WERI-Rb-1 (cell line): ENCODE measurements at regions not wholly inside any gene's neighbourhood (a gene's known extent, or its start where the extent isn't known, plus 50 kb on each side); places are given as distances from the start of the nearest gene placed in this dataset.
A peak's percentile ranks its signal among the peaks of the same experiment; 100 is the strongest.

Source experiments
- DNase-seq: peaks from one replicate; pipeline ENCODE4 v3.0.0-alpha.2; 2020
- H3K27ac ChIP-seq: fragments of 250-450 bp; sonication (Bioruptor Pico); 2 replicates; pipeline ENCODE4 v1.5.1; 2020; ENCODE audit warnings: mild to moderate bottlenecking, moderate library complexity
- H3K27me3 ChIP-seq: fragments of 250-450 bp; sonication (Bioruptor Pico); 2 replicates; pipeline ENCODE4 v1.5.1; 2021; ENCODE audit warnings: mild to moderate bottlenecking, low read depth, moderate library complexity; ENCODE audit not compliant: insufficient read depth, severe bottlenecking
- H3K36me3 ChIP-seq: fragments of 250-450 bp; sonication (Bioruptor Pico); 2 replicates; pipeline ENCODE4 v1.5.1; 2020; ENCODE audit warnings: mild to moderate bottlenecking, moderate library complexity
- H3K4me3 ChIP-seq: 2 replicates; pipeline ENCODE4 v1.5.1; 2011; ENCODE audit warnings: low read depth, mild to moderate bottlenecking, control low read depth, low read length
- H3K9me3 ChIP-seq: fragments of 250-450 bp; sonication (Bioruptor Pico); 2 replicates; pipeline ENCODE4 v1.5.1; 2021; ENCODE audit warnings: mild to moderate bottlenecking, moderate library complexity; ENCODE audit not compliant: severe bottlenecking
- CTCF ChIP-seq: IDR thresholded peaks from 2 replicates; pipeline ENCODE4 v1.5.1; 2011; ENCODE audit warnings: low read depth, mild to moderate bottlenecking, control low read depth, inconsistent platforms, low read length

DNA sequence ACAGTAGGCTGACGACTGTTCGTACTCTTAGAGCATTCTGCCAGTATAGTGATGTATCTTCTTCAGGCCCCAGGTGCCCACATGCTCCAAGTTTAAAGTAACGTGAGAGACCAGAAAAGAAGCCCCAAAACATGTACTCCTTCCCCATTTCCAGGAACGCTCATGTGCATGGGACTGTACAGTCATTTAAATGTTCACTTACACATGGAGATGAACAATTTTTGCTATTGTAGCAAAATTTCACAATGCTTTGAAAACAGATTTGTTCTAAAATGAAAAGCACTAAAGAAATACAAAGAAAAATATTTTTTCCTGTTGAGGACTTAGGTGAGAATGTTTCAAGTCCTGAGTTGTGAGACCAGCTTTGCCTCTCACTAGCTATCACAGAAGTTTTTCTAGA, 269.3 kb upstream of the PRDM1 start:
- H3K36me3 ChIP-seq: no peaks in the 10 kb centered on the region
- H3K27ac ChIP-seq: no peak overlapping the region
- no peak for TF ChIP-seq CTCF
- no peaks in the 10 kb centered on the region for H3K9me3 ChIP-seq
- no peak for DNase-seq
- no peaks in the 10 kb centered on the region for H3K27me3 ChIP-seq
- no peak overlapping the region for H3K4me3 ChIP-seq

GRCh38 chr6:105815661-105816555, 270.2 kb upstream of the PRDM1 start:
- no peak overlapping the region for H3K27ac ChIP-seq
- no peak for TF ChIP-seq CTCF
- no peak for DNase-seq
- H3K4me3 ChIP-seq: no peak overlapping the region
- no peaks in the 10 kb centered on the region for H3K36me3 ChIP-seq
- no peaks in the 10 kb centered on the region for H3K27me3 ChIP-seq
- no peaks in the 10 kb centered on the region for H3K9me3 ChIP-seq

DNA sequence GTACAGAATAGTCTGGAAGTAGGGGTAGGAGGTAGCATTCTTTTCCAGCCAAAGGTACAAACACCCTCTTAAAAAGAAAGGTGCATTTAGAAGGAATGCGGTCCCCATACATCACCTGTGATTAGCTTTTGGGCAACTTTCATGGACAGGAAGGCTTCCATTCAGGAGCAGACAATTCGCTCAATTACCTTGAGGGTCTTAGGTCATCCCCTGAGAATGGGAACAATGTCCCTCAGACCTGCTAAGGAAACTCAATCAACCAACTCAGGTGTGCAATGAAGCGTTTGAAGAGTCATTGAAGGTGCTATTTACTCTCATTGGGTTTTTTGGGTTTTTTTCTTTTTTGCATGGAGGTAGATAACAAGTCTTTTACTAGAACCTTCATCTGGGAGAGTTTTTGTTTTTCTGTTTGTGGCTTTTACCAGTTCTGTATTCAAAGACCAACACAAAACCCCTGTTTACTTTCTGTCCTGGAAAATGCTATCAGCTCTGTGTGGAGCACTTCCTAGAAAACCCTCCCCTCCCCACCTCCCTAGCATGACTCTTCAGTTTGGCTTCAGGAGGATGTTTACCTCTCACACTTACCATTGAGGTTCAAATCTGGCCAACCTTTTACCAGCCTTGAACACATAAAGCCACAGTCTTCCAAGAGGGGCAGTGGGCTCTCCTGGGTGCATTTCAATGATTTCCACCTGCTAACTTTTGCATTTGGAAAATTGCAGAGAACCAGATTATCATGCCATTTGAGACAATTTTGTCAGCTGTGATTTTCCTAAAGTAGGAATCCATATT, 271.2 kb upstream of the PRDM1 start:
- Histone ChIP-seq H3K4me3 (no peak overlapping the region), H3K36me3 (no peaks in the 10 kb centered on the region), H3K27ac (no peak overlapping the region), H3K9me3 (no peaks in the 10 kb centered on the region), H3K27me3 (no peaks in the 10 kb centered on the region)
- TF ChIP-seq CTCF: no peak
- DNase-seq: no peak

DNA sequence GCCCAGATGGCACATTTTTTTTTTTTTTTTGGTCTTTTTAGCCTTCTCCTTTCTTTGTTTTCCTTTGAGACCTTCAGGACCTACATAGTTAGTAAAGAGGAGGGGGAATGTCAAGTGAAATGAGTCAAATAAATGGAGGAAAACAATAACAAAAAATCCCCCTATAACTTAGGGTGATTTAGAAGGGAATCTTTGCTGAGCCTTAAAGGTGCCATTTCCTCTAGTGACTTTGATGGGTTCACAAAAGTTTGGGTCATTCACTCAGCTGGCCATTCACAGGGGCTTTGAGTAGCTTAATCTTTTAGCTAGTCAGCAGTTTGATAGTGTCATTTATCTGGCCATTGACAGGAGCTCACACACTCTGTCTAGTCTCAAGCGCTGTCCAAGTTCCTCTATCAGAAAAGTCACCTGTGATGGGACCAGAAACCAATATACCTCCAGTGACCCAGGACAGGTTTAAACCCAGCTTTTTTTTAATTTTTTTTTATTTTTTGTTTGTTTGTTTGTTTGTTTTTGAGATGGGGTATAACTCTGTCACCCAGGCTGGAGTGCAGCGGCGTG, 275.1 kb upstream of the PRDM1 start:
- H3K27ac ChIP-seq: peak overlapping the region; percentile 70
- no peaks in the 10 kb centered on the region for H3K27me3 ChIP-seq
- TF ChIP-seq CTCF: no peak
- H3K9me3 ChIP-seq: no peaks in the 10 kb centered on the region
- no peak for DNase-seq
- H3K36me3 ChIP-seq: no peaks in the 10 kb centered on the region
- H3K4me3 ChIP-seq: no peak overlapping the region

- H3K36me3 ChIP-seq: no peaks in the 10 kb centered on the region
- H3K4me3 ChIP-seq: no peak overlapping the region
- peak; percentile 34 for DNase-seq
- TF ChIP-seq CTCF: no peak
- no peaks in the 10 kb centered on the region for H3K27me3 ChIP-seq
- H3K27ac ChIP-seq: peak overlapping the region; percentile 70
- H3K9me3 ChIP-seq: peaks cover 3% of the 10 kb centered on the region
These were observed 275.8 kb upstream of the PRDM1 start for GRCh38 chr6:105810105-105810921.
